HG02943 (cell line): ENCODE measurements at regions not wholly inside any gene's neighbourhood (a gene's known extent, or its start where the extent isn't known, plus 50 kb on each side); places are given as distances from the start of the nearest gene placed in this dataset.
A peak's percentile ranks its signal among the peaks of the same experiment; 100 is the strongest.

Source experiments
- ATAC-seq: cut with Tn5 transposase; IDR thresholded peaks from one replicate; pipeline ENCODE4 v1.9.1; 2021; ENCODE audit warnings: mild to moderate bottlenecking, low read depth, moderate library complexity; ENCODE audit not compliant: unreplicated experiment

DNA sequence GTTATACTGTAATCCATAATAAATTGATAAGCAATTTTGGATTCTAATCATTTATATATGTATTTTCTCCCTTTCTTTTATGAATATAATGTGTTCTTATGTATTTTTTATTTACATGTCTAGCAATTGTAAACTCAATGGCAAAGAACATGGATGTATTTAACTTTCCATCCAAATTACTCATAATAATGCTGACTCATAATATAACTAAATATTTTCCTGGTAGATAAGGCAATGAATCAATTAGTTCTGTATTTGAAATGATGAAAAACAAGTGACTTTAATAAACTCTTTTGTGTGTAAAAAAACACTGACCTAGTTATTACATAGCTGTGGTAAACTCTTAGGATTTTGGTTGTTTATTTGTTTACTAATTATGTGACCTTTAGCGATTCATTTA is 211.2 kb downstream of the DTHD1 start:
- no peak for ATAC-seq

DNA sequence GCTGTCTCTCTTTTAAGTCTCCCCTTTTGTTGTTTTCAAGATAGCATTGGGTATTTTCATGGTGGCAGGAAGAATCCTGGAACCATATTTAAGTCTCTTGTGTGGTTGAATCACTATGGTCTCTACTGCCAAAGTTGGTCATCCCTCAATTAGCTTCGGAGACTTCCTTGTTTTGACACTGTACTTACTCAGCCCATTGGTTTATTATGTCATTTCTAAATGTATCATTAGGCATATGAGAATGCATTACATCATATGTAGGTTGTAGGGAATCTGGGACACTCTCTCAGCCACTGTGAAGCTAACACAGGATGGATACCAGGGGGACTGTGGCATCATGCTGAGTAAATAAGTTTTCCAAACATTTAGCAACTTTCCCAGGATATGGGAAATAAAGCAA is 211.8 kb downstream of the DTHD1 start:
- no peak for ATAC-seq

DNA sequence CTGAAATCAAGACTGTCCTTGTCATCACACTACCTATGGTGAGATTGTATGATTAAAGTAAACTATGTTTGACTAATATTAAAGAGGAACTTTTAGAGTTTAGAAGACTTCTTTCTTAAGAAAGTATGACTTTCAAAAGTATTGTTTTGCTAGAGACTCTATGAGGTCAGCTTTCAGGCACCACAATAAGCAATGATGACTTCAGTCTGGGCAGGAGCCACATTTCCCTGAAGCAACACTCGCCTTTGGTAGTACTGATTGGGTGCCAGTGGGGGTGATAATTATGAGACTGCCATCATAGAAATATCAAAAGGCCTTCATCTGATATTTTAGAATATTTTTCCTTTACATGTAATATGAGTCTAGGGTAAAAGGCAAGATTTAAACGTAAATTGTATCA is 212.6 kb downstream of the DTHD1 start:
- ATAC-seq = no peak

DNA sequence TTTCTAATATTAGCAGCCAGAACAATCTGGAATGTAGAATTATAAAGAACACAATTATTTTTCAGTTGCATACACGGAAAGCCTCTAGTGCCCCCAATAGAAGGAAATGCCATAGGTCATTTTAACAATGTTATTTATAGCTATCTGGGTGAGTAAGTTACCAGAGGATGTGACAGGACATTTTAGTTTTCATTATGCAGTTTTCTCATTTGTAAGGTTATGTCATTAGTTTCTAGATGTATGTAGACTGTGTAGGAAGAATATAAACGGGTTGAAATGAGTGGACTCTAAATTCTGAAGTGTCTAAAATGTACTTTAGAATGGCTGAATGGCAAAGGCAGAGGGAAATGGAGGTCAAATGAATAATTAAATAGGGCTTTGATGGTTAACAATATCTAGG is 213.3 kb downstream of the DTHD1 start:
- no peak for ATAC-seq

DNA sequence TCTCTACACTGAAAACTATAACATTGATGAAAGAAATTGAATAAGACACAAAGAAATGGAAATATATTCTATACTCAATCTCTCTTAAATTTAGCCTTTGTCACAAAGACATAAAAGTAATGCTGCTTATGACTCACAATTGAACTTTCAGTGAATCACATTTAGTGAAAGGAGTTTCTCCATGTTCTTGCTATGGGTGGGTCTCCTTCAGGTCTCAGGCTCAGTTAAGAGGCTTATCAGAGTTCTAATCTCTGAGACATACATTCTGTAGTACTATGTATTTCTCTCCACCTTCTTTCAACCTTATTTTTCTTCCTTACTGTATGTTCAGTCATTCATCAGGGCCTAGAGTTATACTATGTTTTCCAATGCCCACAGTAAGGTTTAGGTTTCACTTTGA is 220.9 kb downstream of the DTHD1 start:
- ATAC-seq = no peak

DNA sequence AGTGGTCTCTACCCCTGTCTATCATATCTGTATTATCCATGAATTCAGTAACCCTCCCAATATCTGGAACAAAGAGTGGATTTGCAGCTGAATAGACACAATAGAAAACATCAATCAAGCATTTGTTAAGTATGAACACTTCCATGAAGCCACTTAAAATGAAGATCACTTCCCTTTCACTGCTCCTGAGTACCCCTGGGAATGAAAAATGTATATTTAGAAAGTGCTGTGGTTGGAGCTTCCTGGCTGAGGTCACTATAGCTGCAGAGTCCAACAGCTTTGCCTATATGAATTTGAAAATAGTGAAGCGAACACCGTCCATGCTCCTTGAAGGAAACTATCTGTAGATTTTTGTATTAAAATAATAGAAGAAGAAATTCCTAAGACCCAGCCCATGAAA is 227.0 kb downstream of the DTHD1 start:
- ATAC-seq = no peak

DNA sequence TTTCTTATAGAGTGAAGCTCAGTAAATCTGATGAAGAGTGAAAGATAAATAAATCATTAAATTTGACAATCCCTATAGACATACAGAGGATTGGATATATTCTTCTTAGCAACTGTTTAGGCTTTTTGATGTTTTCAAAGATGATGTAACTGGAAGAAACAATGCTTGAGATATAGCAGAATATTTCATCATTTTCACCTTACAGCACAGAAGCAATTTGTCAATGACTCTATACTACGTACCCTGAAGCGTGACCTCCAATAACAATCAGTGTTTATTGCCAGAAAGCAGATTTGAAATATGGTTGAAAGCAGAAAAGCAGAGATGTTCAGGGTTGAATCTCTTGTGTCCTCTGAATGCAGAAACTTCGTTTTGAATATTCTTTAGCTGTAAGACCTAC is 228.4 kb downstream of the DTHD1 start:
- ATAC-seq = no peak

DNA sequence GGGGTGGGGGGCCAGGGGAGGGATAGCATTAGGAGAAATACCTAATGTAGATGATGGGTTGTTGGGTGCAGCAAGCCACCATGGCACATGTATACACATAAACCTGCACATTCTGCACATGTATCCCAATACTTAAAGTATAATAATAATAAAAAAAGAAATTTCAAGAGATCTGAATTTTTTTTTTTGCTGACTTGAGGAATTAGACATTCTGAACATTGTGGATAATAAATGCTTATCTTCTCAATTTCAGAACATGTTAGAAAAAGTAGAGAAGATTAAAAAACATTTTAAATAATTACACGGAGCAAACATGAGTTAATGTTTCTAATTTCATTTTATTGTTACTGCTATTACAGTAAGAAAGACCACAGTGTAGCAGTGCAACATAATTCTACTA is 230.4 kb downstream of the DTHD1 start:
- no peak for ATAC-seq

DNA sequence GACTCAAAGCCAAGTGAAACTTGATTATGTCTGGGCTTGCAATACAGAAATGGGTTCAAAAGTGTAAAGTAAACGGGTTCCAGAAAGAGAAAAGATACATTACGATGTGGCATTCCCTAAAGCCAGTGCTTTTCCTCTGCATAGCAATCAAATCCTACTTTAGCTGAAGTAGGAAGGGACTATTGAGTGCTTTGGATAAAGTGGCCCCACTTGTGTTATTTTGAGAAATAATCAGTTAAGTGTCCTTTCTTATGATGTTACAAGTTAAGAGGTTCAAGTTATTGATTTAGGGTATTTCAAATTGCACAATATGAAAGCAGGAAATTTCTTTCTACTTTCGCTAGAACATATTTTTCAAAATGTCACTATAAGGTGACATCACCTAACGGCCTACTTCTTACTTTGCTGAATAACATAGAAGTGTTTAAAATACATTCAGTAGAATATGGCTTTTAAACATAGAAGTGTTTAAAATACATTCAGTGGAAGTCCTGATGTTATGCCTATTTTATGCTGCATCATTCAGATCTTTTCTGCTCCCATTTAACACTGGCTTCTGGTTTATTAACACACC is 235.2 kb downstream of the DTHD1 start:
- no peak for ATAC-seq

DNA sequence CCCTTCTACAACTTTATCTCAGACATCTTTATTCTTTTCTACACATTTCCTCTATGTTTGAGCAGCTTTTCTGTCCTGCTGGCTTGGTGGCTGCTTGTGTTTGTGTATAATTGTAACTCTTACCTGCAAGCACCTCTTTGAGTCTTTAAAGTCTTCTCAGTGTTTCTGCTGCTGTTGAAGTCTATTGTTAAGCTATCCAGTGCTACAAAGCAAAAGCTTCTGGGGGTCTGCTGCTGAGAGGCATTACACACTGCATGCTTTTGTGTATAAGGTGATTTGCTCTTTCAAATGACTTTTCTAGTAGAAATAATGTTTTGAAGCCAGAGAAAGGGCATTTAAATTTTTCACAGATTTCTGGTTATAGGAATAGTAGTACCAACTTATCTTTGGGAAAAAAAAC is 241.8 kb downstream of the DTHD1 start:
- no peak for ATAC-seq

DNA sequence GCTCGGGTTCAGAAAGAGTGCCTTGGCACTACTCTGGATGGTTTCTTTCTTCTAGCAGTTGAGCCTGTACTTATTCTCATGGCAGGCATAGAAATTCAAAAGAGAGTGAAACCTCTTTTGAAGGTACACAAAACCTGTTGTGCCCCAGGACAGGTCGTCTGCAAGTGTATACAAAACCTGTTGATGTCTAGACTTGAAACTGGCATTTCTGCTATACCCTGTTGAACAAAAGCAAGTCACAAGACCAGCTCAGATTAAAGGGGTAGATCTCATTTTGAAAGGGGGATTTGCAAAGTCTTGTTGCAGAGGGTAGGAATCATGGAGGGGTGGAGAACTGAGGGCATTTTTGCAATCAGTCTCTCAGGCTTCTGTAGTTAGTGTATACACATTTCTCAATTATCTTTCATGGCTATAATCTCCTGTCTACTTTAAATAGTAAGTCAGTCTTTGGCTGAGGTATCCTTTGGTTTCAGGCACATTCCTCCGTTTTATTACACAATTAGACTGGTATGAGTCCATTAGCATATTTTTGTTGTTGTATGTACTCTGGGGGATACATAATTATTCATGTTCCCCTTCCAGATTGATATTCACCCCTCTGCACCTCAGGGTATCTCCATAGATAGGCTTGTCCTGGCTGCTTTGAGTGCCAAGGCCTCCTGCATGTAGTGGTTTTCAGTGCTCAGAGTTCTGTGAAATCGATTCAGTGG is 251.4 kb downstream of the DTHD1 start:
- no peak for ATAC-seq

DNA sequence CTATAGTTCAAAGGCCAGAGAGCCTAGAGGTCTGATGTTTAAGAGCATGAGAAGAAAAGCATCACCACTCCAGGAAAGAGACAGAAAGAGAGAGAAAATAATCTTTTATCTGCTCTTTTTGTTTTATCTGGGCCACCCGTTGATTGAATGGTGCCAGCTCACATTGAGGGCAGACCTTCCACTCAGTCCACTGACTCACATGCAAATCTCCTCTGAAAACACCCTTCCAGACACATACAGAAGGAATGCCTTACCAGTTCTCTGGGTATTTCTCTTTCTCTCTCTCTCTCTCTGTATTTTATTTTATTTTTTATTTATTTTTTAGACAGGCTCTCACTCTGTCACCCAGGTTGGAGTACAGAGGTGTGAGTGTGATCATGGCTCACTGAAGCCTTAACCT is 252.5 kb downstream of the DTHD1 start:
- ATAC-seq = no peak

DNA sequence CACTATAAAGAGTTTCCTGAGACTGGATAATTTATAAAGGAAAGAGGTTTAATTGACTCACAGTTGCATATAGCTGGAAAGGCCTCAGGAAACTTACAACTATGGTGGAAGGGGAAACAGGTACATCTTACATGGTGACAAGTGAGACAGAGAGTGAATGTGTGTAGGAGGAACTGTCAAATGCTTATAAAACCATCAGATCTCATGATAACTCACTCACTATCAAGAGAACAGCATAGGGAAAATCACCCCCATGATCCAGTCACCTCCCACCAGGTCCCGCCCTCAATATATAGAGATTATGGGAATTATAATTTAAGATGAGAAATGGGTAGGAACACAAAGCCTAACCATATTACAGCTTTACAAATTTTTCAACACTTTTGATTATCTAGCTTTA is 266.0 kb downstream of the DTHD1 start:
- ATAC-seq = no peak

DNA sequence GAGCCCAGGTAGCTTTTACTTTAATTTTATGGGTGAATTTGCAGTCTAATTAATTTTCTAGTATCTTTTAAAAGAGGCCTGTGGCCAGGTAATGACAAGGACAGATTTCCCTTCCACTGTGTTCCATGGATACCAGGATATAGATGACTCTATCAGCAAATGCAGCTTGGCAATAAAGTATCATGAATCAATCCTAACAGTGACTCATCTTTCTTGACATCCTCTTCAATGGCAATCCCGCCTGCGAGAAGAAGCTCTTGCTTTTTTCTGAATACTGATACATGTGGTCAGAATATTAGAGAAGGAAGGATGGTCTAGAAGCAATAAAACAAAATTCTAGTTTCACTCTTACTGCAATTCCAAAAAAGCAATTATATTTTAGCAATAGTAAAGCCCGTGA is 267.8 kb downstream of the DTHD1 start:
- ATAC-seq = no peak

DNA sequence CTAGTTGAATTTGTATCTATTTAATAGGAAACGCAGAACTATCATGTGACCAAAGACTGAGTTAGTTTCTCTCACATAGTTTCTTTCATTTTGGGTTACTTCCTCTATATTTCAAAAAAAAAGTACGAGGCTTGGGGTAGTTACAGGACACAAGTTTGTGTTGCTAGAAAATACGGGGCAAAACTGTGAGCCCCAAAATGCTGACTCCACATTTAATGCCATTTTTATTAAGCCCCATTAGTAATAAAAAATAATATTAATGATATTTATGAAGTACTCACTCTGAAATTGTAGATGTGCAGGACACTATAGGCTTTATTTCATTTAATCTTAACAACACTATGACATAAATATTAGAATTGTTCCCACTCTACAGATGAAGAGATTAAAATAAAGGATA is 268.6 kb downstream of the DTHD1 start:
- no peak for ATAC-seq

DNA sequence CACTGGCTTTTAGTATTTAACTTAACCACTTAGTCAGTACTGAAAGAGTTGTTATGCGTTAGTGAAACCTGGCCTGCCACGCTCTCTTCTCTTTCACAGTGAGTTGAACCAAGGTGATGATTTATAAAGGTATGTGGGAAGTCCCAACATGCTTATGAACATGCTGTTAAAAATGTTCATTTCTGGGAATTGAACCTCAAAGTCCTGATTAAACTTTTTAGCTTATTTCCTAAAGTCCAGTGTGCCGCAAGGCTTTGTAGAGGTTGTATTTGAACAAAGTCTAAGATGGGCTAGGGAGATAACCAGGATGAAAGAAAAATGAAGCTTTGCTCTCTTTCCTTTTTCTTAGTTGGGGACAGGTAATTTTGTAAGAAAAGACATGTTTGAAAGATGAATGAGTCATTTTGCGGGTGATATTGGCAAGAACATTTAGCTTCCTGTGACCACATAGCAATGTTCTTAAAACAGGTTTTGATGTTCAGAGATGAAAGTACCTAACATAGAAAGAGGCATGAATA is 270.3 kb downstream of the DTHD1 start:
- ATAC-seq = peak; percentile 93

DNA sequence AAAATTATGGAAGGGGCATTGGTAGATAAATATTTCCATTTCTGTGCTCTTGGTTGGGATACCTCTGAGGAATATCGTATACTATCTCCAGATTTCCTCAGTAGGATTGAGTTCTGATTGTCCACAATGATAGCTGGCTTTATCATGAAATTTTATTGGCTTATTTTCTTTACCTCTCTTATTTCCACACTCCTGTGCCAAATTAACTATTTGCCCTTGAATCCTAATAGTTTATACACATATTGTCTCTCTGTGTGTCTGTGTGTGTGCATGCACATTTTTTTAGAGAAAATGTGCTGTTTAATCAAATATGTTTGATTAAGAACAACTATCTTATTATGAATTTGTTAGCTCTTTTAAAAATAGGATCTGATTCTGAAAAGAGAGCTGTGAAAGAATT is 271.6 kb downstream of the DTHD1 start:
- no peak for ATAC-seq

DNA sequence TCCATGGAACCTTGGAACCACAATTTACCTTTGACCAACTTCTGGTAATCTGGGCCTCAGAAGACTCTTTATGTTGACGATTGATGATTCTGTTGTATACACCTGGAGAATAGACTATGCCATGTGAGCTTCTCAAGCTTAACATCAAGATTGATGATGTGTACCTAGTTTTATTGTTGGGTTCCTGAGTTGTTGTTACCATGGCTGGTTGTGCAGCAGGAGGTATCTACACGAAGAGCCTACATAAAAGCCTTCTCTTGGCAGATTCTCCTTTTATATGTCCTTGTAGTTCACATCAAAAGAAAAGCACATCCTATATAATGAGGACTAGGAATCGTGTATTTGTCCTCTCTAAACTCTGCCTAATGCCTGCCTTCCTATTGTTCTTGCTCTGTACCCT is 272.0 kb downstream of the DTHD1 start:
- no peak for ATAC-seq

DNA sequence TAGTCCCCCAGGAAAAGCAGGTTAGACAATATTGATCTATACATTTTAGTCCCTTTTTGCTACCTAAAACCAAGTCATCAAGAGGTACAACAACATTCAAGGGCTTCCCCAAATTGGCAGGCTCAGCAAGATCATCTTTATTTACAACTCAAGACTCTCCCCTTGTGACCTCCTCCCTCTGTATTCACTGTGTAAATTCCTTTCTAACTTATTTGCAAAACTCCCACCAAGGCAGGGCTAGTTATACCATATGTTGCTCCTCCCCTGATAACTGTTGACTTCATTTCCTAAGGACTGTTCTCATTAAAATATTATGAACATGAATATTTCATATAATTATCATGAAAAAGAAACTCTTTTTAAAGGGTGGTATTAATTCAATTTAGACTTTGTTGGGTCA is 275.6 kb downstream of the DTHD1 start:
- no peak for ATAC-seq

DNA sequence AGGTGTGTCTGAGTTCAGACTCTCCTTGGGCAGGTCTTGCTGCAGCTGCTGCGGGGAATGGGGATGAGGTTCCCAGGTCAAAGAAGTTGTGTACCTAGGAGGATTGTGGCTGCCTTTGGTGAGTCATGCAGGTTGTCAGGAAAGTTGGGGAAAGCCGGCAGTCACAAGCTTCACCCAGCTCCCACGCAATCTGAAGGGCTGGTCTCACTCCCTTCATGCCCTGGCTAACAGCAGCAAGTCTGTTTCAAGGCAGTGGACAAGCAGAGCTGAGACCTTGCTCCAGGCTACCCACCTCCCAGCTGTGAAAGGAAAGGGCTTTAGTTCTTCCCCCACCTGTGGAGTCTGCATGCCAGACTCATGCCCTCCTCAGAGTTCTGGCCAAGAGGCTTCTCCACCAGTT is 287.2 kb downstream of the DTHD1 start:
- ATAC-seq = no peak

DNA sequence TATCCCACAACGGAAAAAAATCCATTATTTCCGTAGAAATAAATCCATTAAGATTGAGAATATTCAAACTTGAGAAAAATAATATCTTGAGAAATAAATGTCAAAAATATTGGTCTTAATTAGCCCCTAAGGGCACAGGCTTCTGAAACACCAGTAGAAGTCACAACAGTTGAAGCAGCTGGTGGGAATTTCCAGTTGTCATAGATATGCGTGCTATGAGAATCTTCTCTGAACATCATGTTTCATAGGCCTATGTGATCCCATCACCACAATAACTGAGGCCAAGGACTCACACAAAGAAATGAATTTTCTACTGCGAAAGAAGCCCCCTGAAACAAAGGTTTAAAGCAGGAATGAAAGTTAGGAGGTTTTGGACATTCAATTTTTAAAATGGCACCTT is 292.0 kb downstream of the DTHD1 start:
- ATAC-seq = no peak

DNA sequence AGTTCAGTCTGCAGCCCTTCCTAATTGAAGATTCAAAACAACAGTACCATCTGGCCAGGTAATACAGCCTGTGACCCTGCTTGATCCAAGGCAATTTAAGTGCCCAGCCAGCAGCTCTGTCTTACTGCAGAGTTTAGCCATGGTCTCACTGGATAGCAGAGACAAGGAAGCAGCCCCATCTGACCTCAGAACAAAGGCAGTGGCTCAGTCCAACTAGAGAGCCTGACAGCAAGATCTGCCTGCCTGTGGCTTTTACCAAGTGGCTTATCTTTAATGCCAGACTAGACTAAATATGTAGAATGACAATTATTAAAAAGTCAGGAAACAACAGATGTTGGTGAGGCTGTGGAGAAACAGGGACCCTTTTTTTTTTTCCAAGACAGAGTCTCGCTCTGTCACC is 293.4 kb downstream of the DTHD1 start:
- no peak for ATAC-seq

DNA sequence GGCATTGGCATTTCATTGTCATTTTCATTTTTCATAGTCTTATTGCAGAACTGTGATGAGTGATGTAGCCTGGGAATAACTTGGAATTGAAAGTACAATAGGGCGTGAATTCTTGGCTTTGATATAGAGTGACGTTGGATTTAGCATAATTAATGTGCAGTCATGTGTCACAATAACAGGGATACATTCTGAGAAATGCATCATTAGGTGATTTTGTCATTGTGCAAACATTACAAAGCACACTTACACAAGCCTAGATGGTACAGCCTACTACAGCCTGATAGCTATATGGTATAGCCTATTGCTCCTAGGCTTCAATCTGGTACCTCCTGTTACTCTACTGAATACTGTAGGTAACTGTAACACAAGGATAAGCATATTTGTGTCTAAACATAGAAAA is 300.8 kb downstream of the DTHD1 start:
- ATAC-seq = no peak
